ENCODE measurements at regions not wholly inside any gene's neighbourhood (a gene's known extent, or its start where the extent isn't known, plus 50 kb on each side); places are given as distances from the start of the nearest gene placed in this dataset.

- H3K27ac ChIP-seq = no peak overlapping the region
- TF ChIP-seq ZFX (IDR thresholded peaks at IDR 0.05; ENCODE audit: borderline replicate concordance) = no peak
- no peak for TF ChIP-seq CTCF (IDR thresholded peaks at IDR 0.05)
These were observed 79.4 kb upstream of the KSR1 start for GRCh38 chr17:27376637-27377547.

GRCh38 chr17:27378482-27379175, 77.6 kb upstream of the KSR1 start:
- TF ChIP-seq ZFX (IDR thresholded peaks at IDR 0.05; ENCODE audit: borderline replicate concordance) = no peak
- TF ChIP-seq CTCF (IDR thresholded peaks at IDR 0.05) = no peak
- H3K27ac ChIP-seq = no peak overlapping the region

- H3K27ac ChIP-seq = no peak overlapping the region
- TF ChIP-seq ZFX (IDR thresholded peaks at IDR 0.05; ENCODE audit: borderline replicate concordance) (no peak), CTCF (IDR thresholded peaks at IDR 0.05) (no peak)
These were observed 76.2 kb upstream of the KSR1 start for GRCh38 chr17:27379888-27380533.

DNA sequence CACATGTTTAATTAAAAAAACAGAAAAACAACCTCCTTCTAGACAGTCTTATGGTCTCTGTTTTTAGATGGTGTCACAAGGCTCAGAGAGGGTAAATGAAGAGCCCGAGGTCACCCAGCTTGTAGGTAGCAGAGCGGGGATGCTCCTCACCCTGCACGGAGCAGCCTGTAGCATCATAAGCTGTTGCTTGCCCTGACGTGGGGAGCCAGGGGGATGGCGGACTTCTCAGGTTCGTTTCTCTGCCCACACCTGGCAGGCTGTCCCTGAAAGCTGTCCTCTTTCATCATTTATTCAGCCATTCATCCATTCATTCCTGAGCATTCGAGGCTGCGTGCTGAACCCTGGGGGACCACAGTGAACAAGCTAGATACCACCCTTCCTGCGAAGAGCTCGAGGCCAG, 75.7 kb upstream of the KSR1 start:
- H3K27ac ChIP-seq = no peak overlapping the region
- TF ChIP-seq ZFX (IDR thresholded peaks at IDR 0.05; ENCODE audit: borderline replicate concordance) (no peak), CTCF (IDR thresholded peaks at IDR 0.05) (no peak)

DNA sequence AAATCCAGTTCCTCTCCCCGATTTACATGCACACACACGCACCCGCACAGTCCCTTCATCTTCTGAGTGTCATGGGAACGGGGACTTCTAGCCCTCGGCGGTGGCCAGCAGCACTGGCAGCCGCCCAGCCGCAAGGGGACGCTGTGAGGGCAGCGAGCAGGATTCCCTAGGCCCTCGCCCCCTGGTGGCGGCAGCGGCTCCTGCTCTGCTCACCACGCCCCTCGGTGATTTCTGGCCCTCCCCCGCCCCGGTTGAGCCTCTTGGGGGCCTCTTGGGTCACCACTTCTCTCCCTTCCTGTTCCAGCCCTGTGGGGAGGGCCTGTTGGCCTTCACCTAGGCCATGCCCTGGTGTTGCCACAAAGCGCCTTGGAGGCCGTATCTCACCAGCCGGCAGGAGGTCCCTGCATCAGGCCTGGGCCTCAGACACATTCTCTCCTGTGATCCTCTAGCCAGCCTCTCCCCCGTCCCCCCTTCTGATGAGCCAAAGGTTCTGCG, 75.2 kb upstream of the KSR1 start:
- no peak for TF ChIP-seq ZFX (IDR thresholded peaks at IDR 0.05; ENCODE audit: borderline replicate concordance)
- TF ChIP-seq CTCF (IDR thresholded peaks at IDR 0.05) = peak; percentile 99
- H3K27ac ChIP-seq = no peak overlapping the region

DNA sequence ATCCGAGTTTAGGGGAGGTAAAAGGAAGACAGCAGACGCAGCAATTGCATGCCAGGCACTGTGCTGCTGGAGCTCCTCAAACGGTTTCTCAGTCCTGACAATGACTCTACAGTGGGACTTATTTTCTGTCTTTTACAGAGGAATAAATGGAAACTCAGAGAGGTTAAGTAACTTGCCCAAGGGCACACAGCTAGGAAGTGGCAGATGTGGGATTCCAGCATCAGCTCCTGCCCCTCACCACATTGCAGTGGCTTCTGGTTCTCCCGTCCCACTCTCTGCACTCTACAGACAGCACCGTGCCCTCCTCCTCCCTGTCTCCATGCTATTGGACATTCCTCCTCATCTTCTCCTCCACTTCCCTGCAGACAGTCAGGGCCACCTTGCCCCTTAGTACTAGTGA, 74.2 kb upstream of the KSR1 start:
- H3K27ac ChIP-seq = no peak overlapping the region
- TF ChIP-seq ZFX (IDR thresholded peaks at IDR 0.05; ENCODE audit: borderline replicate concordance) (no peak), CTCF (IDR thresholded peaks at IDR 0.05) (no peak)
